Amygdala (tissue), 56 donors: ENCODE measurements at regions not wholly inside any gene's neighbourhood (a gene's known extent, or its start where the extent isn't known, plus 50 kb on each side); places are given as distances from the start of the nearest gene placed in this dataset.

Experiments
- DNase-seq, 56 donors: peaks; one replicate each; lab custom pipeline; 2025; lab: John Stamatoyannopoulos, UW

DNA sequence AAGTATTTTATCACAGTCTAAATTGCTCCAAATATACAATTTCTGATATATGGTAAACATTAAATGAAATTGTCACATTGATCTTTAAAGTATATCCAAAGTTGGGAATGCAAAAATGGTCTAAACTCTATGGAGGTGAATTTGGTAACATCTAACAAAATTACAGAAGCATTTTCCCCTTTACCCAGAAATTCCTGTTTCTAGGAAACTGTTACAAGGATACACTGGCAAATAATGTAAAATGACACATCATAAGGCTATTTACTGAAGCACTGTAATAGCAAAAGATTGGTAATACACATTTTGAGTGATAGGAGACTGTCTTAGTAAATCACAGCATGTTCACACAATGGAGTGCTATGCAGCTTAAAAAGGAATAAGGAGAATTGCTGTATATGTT is 50.0 kb upstream of the SLCO2A1 start:
- no peak for DNase-seq
